GM13976 (cell line): ENCODE measurements at regions not wholly inside any gene's neighbourhood (a gene's known extent, or its start where the extent isn't known, plus 50 kb on each side); places are given as distances from the start of the nearest gene placed in this dataset.
"Not testable (repeated sequence)": the region's sequence is repeated elsewhere in the genome, so short reads cannot be mapped to it uniquely, and the experiment has no call there.

Experiments used
- DNase-seq: peaks from one replicate; pipeline ENCODE4 v3.0.0; 2012; ENCODE audit warnings: low spot score
- CTCF ChIP-seq: IDR thresholded peaks from 2 replicates; pipeline ENCODE4 v1.5.1; 2012; ENCODE audit warnings: borderline replicate concordance, mild to moderate bottlenecking; ENCODE audit not compliant: insufficient read depth; ENCODE audit errors: extremely low read depth, missing control alignments, control extremely low read depth
- in situ Hi-C: fragments of 300-500 bp; cut with MboI; formaldehyde crosslinking; loops from one replicate; pipeline ENCODE4 v1.12.0; 2022; ENCODE audit warnings: low sequenced_read_pairs, mixed read lengths, inconsistent platforms; ENCODE audit not compliant: unreplicated experiment

DNA sequence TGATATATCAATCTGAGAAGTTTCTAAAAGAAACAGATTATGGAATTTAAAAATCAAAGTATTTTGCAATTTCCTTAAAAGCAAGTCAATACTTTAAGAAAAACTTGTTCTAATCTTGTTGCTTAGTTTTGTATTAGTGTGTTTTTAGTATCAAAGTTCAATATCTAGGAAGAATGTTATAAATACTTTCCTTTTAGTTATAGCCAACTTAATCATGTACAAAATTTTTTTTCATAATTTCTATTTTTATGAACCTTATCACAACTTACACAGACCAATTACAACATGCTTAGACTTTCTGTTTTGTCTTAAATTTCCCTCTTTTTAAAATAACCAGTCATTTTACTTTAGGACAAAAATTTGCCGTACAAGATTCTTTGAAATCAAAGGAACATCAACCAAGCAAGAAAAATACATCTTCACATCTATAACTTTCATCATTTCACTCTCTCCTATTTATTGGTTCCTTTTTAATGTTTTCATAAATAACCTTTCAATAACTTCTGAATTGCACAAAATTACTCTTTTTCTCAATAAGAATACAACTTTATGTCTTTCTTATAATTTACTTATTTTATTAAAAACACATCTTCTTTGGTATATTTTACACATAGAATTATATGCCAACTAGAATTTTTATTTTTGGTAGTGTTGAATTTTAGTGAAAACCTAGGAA is 308.2 kb upstream of the GLI3 start:
- TF ChIP-seq CTCF = no peak
- in situ Hi-C loops = no loop called here

GRCh38 chr7:42543953-42544352 is 306.9 kb upstream of the GLI3 start:
- TF ChIP-seq CTCF = no peak
- DNase-seq = no peak
- in situ Hi-C loops = no loop called here

More for the DNA sequence above, 308.2 kb upstream of the GLI3 start:
- DNase-seq = no peak

DNA sequence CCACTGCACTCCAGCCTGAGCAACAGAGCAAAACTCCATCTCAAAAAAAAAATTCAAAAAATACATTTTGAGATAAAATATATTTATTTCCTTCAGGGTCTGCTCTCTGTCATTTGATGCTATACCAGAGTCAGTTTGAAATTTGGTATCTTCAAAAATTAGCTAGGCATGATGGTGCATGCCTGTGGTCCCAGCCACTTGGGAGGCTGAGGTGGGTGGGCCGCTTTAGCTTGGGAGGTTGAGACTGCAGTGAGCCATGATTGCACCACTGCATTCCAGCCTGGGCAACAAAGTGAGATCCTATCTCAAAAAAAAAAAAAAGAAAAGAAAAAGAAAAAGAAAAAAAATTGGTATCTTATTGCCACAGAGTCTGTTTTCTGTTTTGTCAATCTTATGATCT is 305.4 kb upstream of the GLI3 start:
- DNase-seq = not testable (repeated sequence)

DNA sequence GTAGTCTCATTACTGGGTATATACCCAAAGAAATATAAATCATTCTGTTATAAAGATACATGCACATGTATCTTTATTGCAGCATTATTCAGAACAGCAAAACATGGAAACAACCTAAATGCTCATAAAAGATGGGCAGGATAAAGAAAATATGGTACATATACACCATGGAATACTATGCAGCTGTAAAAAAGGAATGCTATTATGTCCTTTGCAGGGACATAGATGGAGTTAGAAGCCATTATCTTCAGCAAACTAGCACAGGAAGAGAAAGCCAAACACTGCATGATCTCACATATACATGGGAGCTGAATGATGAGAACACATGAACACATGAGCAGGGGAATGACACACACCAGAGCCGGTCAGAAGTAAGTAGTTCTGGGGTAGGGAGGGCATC is 297.4 kb upstream of the GLI3 start:
- no peak for DNase-seq
- in situ Hi-C loops = no loop called here
- TF ChIP-seq CTCF = no peak

More for the DNA sequence above, 305.4 kb upstream of the GLI3 start:
- in situ Hi-C loops = not testable (repeated sequence)

GRCh38 chr7:42527004-42527403 is 290.0 kb upstream of the GLI3 start:
- in situ Hi-C loops = no loop called here
- no peak for DNase-seq
- TF ChIP-seq CTCF = no peak

GRCh38 chr7:42522227-42522991 is 285.4 kb upstream of the GLI3 start:
- in situ Hi-C loops = no loop called here
- no peak for DNase-seq
- TF ChIP-seq CTCF = no peak

- no peak for DNase-seq
- in situ Hi-C loops = no loop called here
- TF ChIP-seq CTCF = no peak
Measured at GRCh38 chr7:42511027-42511426, 274.0 kb upstream of the GLI3 start.
